Kidney (tissue), 13 donors: ENCODE measurements at regions not wholly inside any gene's neighbourhood (a gene's known extent, or its start where the extent isn't known, plus 50 kb on each side); places are given as distances from the start of the nearest gene placed in this dataset.

Source experiments
- DNase-seq, 5 donors: peaks; one replicate each; pipeline ENCODE4 v3.0.0-alpha.2; 2013 to 2020
- FAIRE-seq: peaks from 2 replicates; lab custom pipeline; 2012; peaks lifted over from hg19 to GRCh38; lab: Jason Lieb, UNC
- H3K27ac ChIP-seq, 2 donors: one replicate each; pipeline ENCODE4 v1.7.0; 2013; ENCODE audit warnings: low read depth in 2 of 2, low read length in 2 of 2, inconsistent platforms in 1 of 2
- H3K27me3 ChIP-seq: one replicate; pipeline ENCODE4 v1.7.1; 2013; ENCODE audit warnings: low read length, inconsistent platforms; ENCODE audit not compliant: control insufficient read depth, insufficient read depth
- H3K36me3 ChIP-seq, 3 donors: one replicate each; pipeline versions ENCODE4 v1.7.0 to v1.7.1; 2013; ENCODE audit warnings: low read length in 3 of 3, control low read depth in 1 of 3, inconsistent platforms in 1 of 3; ENCODE audit not compliant: insufficient read depth in 3 of 3, control insufficient read depth in 2 of 3
- H3K4me1 ChIP-seq, 3 donors: one replicate each; pipeline versions ENCODE4 v1.7.0 to v1.7.1; 2013; ENCODE audit warnings: low read length in 3 of 3, inconsistent platforms in 1 of 3, low read depth in 1 of 3; ENCODE audit not compliant: control insufficient read depth in 2 of 3, insufficient read depth in 2 of 3
- H3K4me3 ChIP-seq, 3 donors: one replicate each; pipeline versions ENCODE4 v1.7.0 to v1.8.1; 2013; ENCODE audit warnings: low read length in 3 of 3, control low read depth in 1 of 3, inconsistent platforms in 1 of 3
- H3K9ac ChIP-seq, 3 donors: one replicate each; pipeline versions ENCODE4 v1.7.0 to v1.7.1; 2013; ENCODE audit warnings: low read length in 3 of 3, control low read depth in 1 of 3, inconsistent platforms in 1 of 3
- H3K9me3 ChIP-seq, 3 donors: one replicate each; pipeline versions ENCODE4 v1.7.0 to v1.7.1; 2013; ENCODE audit warnings: low read length in 3 of 3, control low read depth in 1 of 3, inconsistent platforms in 1 of 3; ENCODE audit not compliant: control insufficient read depth in 2 of 3, insufficient read depth in 1 of 3
- CTCF ChIP-seq: IDR thresholded peaks from 3 replicates; pipeline ENCODE4 v1.5.1; 2012; ENCODE audit warnings: mild to moderate bottlenecking, moderate library complexity, borderline replicate concordance; ENCODE audit not compliant: insufficient read depth; ENCODE audit errors: extremely low read depth
- intact Hi-C: fragments of 100-400 bp; cut with DNase I; formaldehyde crosslinking; loops from one replicate; pipeline ENCODE4 v1.11.1; 2022
- donor health status: control.
- donor health status: control.
- donor health status: control.
- donor health status: control.
- donor health status: control.
- donor health status: DM: yes; HTN: yes; CAD: no.
- donor health status: Normal renal cell carcinoma (clear cell type).

DNA sequence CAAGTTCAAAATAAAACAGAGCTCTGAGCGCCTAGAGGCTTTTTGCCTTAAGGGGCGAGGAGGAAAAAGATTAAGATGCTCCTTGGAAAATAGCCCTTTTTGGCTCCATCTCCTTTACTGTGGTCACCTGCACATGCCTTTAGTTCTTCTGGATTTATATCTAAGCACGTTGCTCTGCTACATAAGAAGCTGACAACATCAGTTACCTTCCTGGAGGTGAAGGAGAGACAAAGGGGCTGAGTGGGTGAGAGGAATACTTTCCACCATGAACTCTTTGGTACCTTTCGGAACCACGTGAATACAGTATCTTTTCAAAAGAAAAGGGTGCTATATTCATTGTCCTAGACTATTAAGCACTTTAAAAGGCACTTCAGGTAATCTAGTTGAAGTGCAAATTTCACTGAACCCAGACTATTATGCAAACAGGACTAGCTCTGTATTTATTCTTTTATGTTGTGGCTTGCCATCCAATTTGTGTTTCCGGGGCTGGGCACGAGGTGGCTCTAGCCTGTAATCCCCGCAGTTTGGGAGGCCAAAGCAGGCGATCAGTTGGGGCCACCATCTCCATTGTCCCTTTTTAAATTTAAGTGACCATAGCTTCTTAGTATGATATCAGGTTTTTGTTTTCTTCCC, 201.5 kb downstream of the TM9SF2 start:
- Histone ChIP-seq H3K9me3 (no peaks in the 10 kb centered on the region), H3K4me3 (no peak overlapping the region), H3K36me3 (no peaks in the 10 kb centered on the region), H3K27me3 (no peaks in the 10 kb centered on the region), H3K9ac (no peak overlapping the region), H3K4me1 (no peaks in the 10 kb centered on the region), H3K27ac (no peak overlapping the region)
- DNase-seq: no peak
- TF ChIP-seq CTCF: no peak
- FAIRE-seq: no peak
- intact Hi-C loops: no loop called here

GRCh38 chr13:99700468-99700867, 199.2 kb downstream of the TM9SF2 start:
- Histone ChIP-seq H3K27ac (no peak overlapping the region), H3K9me3 (no peaks in the 10 kb centered on the region), H3K9ac (no peak overlapping the region), H3K36me3 (no peaks in the 10 kb centered on the region), H3K4me3 (no peak overlapping the region), H3K27me3 (no peaks in the 10 kb centered on the region), H3K4me1 (no peaks in the 10 kb centered on the region)
- intact Hi-C loops: no loop called here
- no peak for DNase-seq
- no peak for FAIRE-seq
- TF ChIP-seq CTCF: no peak

DNA sequence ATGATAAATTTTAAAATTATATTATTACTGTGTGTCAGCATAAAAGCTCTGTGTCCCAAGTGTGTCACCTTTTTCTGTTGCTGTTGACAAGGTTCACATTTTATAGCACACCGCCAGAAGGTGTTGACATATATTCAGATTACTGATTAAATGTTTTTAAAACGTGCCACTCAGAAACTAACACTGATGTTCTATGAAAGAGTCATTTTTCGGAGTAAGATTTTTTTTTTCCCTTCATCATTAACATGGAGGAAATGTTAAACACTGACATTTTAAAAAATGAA, 197.5 kb downstream of the TM9SF2 start:
- no peaks in the 10 kb centered on the region for H3K4me1 ChIP-seq
- no peaks in the 10 kb centered on the region for H3K9me3 ChIP-seq
- H3K36me3 ChIP-seq: no peaks in the 10 kb centered on the region
- no peak overlapping the region for H3K4me3 ChIP-seq
- H3K9ac ChIP-seq: no peak overlapping the region
- no peak overlapping the region for H3K27ac ChIP-seq
- intact Hi-C loops: no loop called here
- no peak for TF ChIP-seq CTCF
- no peaks in the 10 kb centered on the region for H3K27me3 ChIP-seq
- DNase-seq (no peak), FAIRE-seq (no peak)
